Liver (tissue), 8 donors: ENCODE measurements at regions not wholly inside any gene's neighbourhood (a gene's known extent, or its start where the extent isn't known, plus 50 kb on each side); places are given as distances from the start of the nearest gene placed in this dataset.
"Not testable (repeated sequence)": the region's sequence is repeated elsewhere in the genome, so short reads cannot be mapped to it uniquely, and the experiment has no call there.

ENCODE experiments used
- DNase-seq: peaks from one replicate; pipeline ENCODE4 v3.0.0-alpha.2; 2017; ENCODE audit warnings: low spot score
- H3K27ac ChIP-seq, 2 donors: one replicate each; pipeline ENCODE4 v1.7.0; 2013; ENCODE audit warnings: inconsistent platforms in 2 of 2, low read length in 2 of 2, control low read depth in 1 of 2, low read depth in 1 of 2, mild to moderate bottlenecking in 1 of 2
- H3K27me3 ChIP-seq, 4 donors: one replicate each; pipeline versions ENCODE4 v1.6.1 to v1.7.0; 2013; ENCODE audit warnings: low read length in 3 of 4, inconsistent platforms in 1 of 4, mild to moderate bottlenecking in 1 of 4, moderate library complexity in 1 of 4; ENCODE audit not compliant: control insufficient read depth in 4 of 4, insufficient read depth in 4 of 4
- H3K36me3 ChIP-seq, 4 donors: one replicate each; pipeline versions ENCODE4 v1.6.1 to v1.7.0; 2013; ENCODE audit warnings: low read length in 3 of 4, mild to moderate bottlenecking in 3 of 4, low read depth in 1 of 4, moderate library complexity in 1 of 4; ENCODE audit not compliant: control insufficient read depth in 4 of 4, insufficient read depth in 3 of 4
- H3K4me1 ChIP-seq, 4 donors: one replicate each; pipeline versions ENCODE4 v1.6.1 to v1.7.0; 2013; ENCODE audit warnings: low read length in 3 of 4, mild to moderate bottlenecking in 3 of 4, moderate library complexity in 1 of 4; ENCODE audit not compliant: control insufficient read depth in 4 of 4, insufficient read depth in 4 of 4
- H3K4me3 ChIP-seq, 3 donors: one replicate each; pipeline versions ENCODE4 v1.6.1 to v1.7.0; 2013; ENCODE audit warnings: low read length in 3 of 3, control low read depth in 1 of 3, low read depth in 1 of 3, mild to moderate bottlenecking in 1 of 3
- H3K9ac ChIP-seq, 2 donors: one replicate each; pipeline ENCODE4 v1.7.0; 2013; ENCODE audit warnings: low read length in 2 of 2, mild to moderate bottlenecking in 2 of 2, moderate library complexity in 2 of 2, control low read depth in 1 of 2, low read depth in 1 of 2
- H3K9me3 ChIP-seq, 4 donors: one replicate each; pipeline versions ENCODE4 v1.6.1 to v1.7.0; 2013; ENCODE audit warnings: low read length in 3 of 4; ENCODE audit not compliant: control insufficient read depth in 4 of 4
- ATF3 ChIP-seq: IDR thresholded peaks from 2 replicates; pipeline ENCODE4 v1.6.1; 2016; ENCODE audit warnings: antibody characterized with exemption
- EGR1 ChIP-seq, 2 donors: IDR thresholded peaks; 2 replicates each; pipeline ENCODE4 v1.6.1; 2016 to 2018; ENCODE audit warnings: antibody characterized with exemption in 2 of 2, low read depth in 2 of 2
- FOXA1 ChIP-seq: IDR thresholded peaks from 2 replicates; pipeline ENCODE4 v1.6.1; 2016; ENCODE audit warnings: antibody characterized with exemption
- GABPA ChIP-seq, 2 donors: IDR thresholded peaks in 1 of 2; conservative IDR thresholded peaks in 1 of 2; 2 replicates each; pipeline ENCODE4 v1.6.1; 2016; ENCODE audit warnings: antibody characterized with exemption in 2 of 2, mild to moderate bottlenecking in 1 of 2, moderate library complexity in 1 of 2
- HNF4A ChIP-seq, 2 donors: conservative IDR thresholded peaks; 2 replicates each; pipeline ENCODE4 v1.6.1; 2016; ENCODE audit warnings: antibody characterized with exemption in 2 of 2, mild to moderate bottlenecking in 2 of 2
- JUND ChIP-seq, 2 donors: IDR thresholded peaks; 2 replicates each; pipeline ENCODE4 v1.6.1; 2016; ENCODE audit warnings: antibody characterized with exemption in 2 of 2
- RAD21 ChIP-seq, 2 donors: IDR thresholded peaks; 2 replicates each; pipeline ENCODE4 v1.6.1; 2016; ENCODE audit warnings: antibody characterized with exemption in 2 of 2, mild to moderate bottlenecking in 2 of 2
- REST ChIP-seq: IDR thresholded peaks from 2 replicates; pipeline ENCODE4 v1.6.1; 2016; ENCODE audit warnings: antibody characterized with exemption, mild to moderate bottlenecking
- RXRA ChIP-seq, 2 donors: IDR thresholded peaks; 2 replicates each; pipeline ENCODE4 v1.6.1; 2017 to 2018; ENCODE audit warnings: antibody characterized with exemption in 2 of 2, mild to moderate bottlenecking in 1 of 2
- SP1 ChIP-seq: IDR thresholded peaks from 2 replicates; pipeline ENCODE4 v1.6.1; 2018; ENCODE audit warnings: antibody characterized with exemption, mild to moderate bottlenecking
- TAF1 ChIP-seq: conservative IDR thresholded peaks from 2 replicates; pipeline ENCODE4 v1.6.1; 2016; ENCODE audit warnings: antibody characterized with exemption, mild to moderate bottlenecking
- WGBS: extraction: QIAGEN DNeasy Blood & Tissue Kit; methylation state at CpG from one replicate; pipeline ENCODE4 v1.1.7; 2013; 5-methylcytosine and 5-hydroxymethylcytosine counted together
- TF ChIP-seq, protein P1 (sequence below): fragments of 150-350 bp; IDR thresholded peaks from 2 replicates; pipeline ENCODE4 v1.5.1; 2017; ENCODE audit warnings: improper control_type of control experiment, low read depth, low read length; ENCODE audit not compliant: missing input control
- donor health status: healthy.
- donor health status: healthy.
- donor health status: healthy.
- donor health status: healthy.
- donor health status: healthy.

GRCh38 chr5:121429761-121430160, 421.9 kb upstream of the FTMT start (continued):
- TF ChIP-seq, protein P1, sequence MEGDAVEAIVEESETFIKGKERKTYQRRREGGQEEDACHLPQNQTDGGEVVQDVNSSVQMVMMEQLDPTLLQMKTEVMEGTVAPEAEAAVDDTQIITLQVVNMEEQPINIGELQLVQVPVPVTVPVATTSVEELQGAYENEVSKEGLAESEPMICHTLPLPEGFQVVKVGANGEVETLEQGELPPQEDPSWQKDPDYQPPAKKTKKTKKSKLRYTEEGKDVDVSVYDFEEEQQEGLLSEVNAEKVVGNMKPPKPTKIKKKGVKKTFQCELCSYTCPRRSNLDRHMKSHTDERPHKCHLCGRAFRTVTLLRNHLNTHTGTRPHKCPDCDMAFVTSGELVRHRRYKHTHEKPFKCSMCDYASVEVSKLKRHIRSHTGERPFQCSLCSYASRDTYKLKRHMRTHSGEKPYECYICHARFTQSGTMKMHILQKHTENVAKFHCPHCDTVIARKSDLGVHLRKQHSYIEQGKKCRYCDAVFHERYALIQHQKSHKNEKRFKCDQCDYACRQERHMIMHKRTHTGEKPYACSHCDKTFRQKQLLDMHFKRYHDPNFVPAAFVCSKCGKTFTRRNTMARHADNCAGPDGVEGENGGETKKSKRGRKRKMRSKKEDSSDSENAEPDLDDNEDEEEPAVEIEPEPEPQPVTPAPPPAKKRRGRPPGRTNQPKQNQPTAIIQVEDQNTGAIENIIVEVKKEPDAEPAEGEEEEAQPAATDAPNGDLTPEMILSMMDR, result no peak
- no peak for TF ChIP-seq SP1
- no peak for TF ChIP-seq TAF1
- TF ChIP-seq GABPA (IDR thresholded peaks at IDR 0.05 in 1 of 2, conservative IDR thresholded peaks at IDR 0.05 in 1 of 2), result no peak
- no peak for TF ChIP-seq RXRA (IDR thresholded peaks at IDR 0.05)
- no peak for TF ChIP-seq EGR1 (IDR thresholded peaks at IDR 0.05; ENCODE audit: low read depth in 2 of 2)

- Histone ChIP-seq H3K36me3 (no peaks in the 10 kb centered on the region), H3K4me1 (no peaks in the 10 kb centered on the region), H3K9ac (no peak overlapping the region), H3K27me3 (no peaks in the 10 kb centered on the region), H3K27ac (no peak overlapping the region), H3K9me3 (no peaks in the 10 kb centered on the region), H3K4me3 (no peak overlapping the region)
- TF ChIP-seq REST, result no peak
- WGBS, result 29% methylated on average over 4 of the region's 4 CpGs
- no peak for DNase-seq
These were observed 421.1 kb upstream of the FTMT start for GRCh38 chr5:121430538-121430937.

GRCh38 chr5:121445511-121445910, 406.2 kb upstream of the FTMT start:
- TF ChIP-seq FOXA1, result no peak
- no peak for TF ChIP-seq HNF4A (conservative IDR thresholded peaks at IDR 0.05)
- TF ChIP-seq ATF3, result no peak
- TF ChIP-seq RXRA (IDR thresholded peaks at IDR 0.05), result no peak
- H3K4me1 ChIP-seq, result no peaks in the 10 kb centered on the region
- 59% methylated on average over 2 of the region's 2 CpGs for WGBS
- no peaks in the 10 kb centered on the region for H3K27me3 ChIP-seq
- H3K9ac ChIP-seq, result no peak overlapping the region
- H3K27ac ChIP-seq, result no peak overlapping the region
- H3K9me3 ChIP-seq, result no peaks in the 10 kb centered on the region
- H3K36me3 ChIP-seq, result no peaks in the 10 kb centered on the region
- no peak for DNase-seq
- H3K4me3 ChIP-seq, result no peak overlapping the region

GRCh38 chr5:121462441-121462840, 389.2 kb upstream of the FTMT start:
- 67% methylated on average over 3 of the region's 3 CpGs for WGBS
- H3K9me3 ChIP-seq, result no peaks in the 10 kb centered on the region

DNA sequence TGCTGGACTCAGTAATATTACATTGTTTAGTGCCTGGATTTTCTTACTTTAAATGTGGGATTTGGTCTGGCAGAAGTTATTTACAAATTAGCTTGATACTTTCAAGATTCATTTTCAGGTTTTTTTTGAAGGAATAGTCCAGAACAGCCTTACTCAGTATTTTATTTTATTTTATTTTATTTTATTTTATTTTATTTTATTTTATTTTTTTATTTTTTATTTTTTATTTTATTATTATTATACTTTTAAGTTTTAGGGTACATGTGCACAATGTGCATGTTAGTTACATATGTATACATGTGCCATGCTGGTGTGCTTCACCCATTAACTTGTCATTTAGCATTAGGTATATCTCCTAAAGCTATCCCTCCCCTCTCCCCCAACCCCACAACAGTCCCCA, 380.5 kb upstream of the FTMT start:
- H3K27ac ChIP-seq, H3K4me1 ChIP-seq, H3K9me3 ChIP-seq, H3K27me3 ChIP-seq, DNase-seq, H3K9ac ChIP-seq, H3K36me3 ChIP-seq, H3K4me3 ChIP-seq: not testable (repeated sequence)

More at GRCh38 chr5:121462441-121462840, 389.2 kb upstream of the FTMT start:
- H3K9ac ChIP-seq, result no peak overlapping the region
- H3K4me3 ChIP-seq, result no peak overlapping the region
- no peak overlapping the region for H3K27ac ChIP-seq
- TF ChIP-seq ATF3 (no peak), RAD21 (IDR thresholded peaks at IDR 0.05) (no peak), SP1 (no peak), JUND (IDR thresholded peaks at IDR 0.05) (no peak), GABPA (IDR thresholded peaks at IDR 0.05 in 1 of 2, conservative IDR thresholded peaks at IDR 0.05 in 1 of 2) (no peak), RXRA (IDR thresholded peaks at IDR 0.05) (no peak)
- TF ChIP-seq, protein P1, result no peak
- H3K27me3 ChIP-seq, result no peaks in the 10 kb centered on the region
- no peak for DNase-seq
- no peaks in the 10 kb centered on the region for H3K36me3 ChIP-seq
- no peaks in the 10 kb centered on the region for H3K4me1 ChIP-seq
